RWPE2 (cell line): ENCODE measurements at regions not wholly inside any gene's neighbourhood (a gene's known extent, or its start where the extent isn't known, plus 50 kb on each side); places are given as distances from the start of the nearest gene placed in this dataset.
"Not testable (repeated sequence)": the region's sequence is repeated elsewhere in the genome, so short reads cannot be mapped to it uniquely, and the experiment has no call there.

ENCODE experiments used
- ATAC-seq: fragments of 200-7000 bp; cut with Tn5 transposase; 3 replicates; pipeline ENCODE4 v1.9.1; 2021; ENCODE audit warnings: low read depth
- DNase-seq: peaks from one replicate; pipeline ENCODE4 v3.0.0-alpha.2; 2020; ENCODE audit warnings: low spot score
- H3K27ac ChIP-seq: fragments of 450-650 bp; 2 replicates; pipeline ENCODE4 v1.5.1; 2017; ENCODE audit warnings: mild to moderate bottlenecking; ENCODE audit not compliant: poor library complexity, severe bottlenecking
- H3K27me3 ChIP-seq: fragments of 250-450 bp; sonication (Bioruptor Pico); 2 replicates; pipeline ENCODE4 v1.5.1; 2021; ENCODE audit warnings: mild to moderate bottlenecking, moderate library complexity; ENCODE audit not compliant: insufficient read depth, poor library complexity, severe bottlenecking
- H3K36me3 ChIP-seq: fragments of 250-450 bp; sonication (Bioruptor Pico); 2 replicates; pipeline ENCODE4 v1.5.1; 2020; ENCODE audit warnings: low read depth, mild to moderate bottlenecking, moderate library complexity
- H3K4me1 ChIP-seq: fragments of 250-450 bp; sonication (Bioruptor Pico); 2 replicates; pipeline ENCODE4 v1.5.1; 2021; ENCODE audit warnings: mild to moderate bottlenecking, moderate library complexity; ENCODE audit not compliant: insufficient read depth, poor library complexity, severe bottlenecking
- H3K4me3 ChIP-seq: fragments of 250-450 bp; sonication (Bioruptor Pico); 2 replicates; pipeline ENCODE4 v1.5.1; 2021; ENCODE audit warnings: mild to moderate bottlenecking, moderate library complexity; ENCODE audit not compliant: severe bottlenecking
- H3K9me3 ChIP-seq: fragments of 250-450 bp; sonication (Bioruptor Pico); 2 replicates; pipeline ENCODE4 v1.5.1; 2021; ENCODE audit warnings: mild to moderate bottlenecking, moderate library complexity; ENCODE audit not compliant: severe bottlenecking
- TF ChIP-seq, protein P1 (sequence below): fragments of 450-650 bp; IDR thresholded peaks from one replicate; pipeline ENCODE4 v1.5.1; 2017; ENCODE audit warnings: mild to moderate bottlenecking, moderate library complexity; ENCODE audit not compliant: poor library complexity, severe bottlenecking

DNA sequence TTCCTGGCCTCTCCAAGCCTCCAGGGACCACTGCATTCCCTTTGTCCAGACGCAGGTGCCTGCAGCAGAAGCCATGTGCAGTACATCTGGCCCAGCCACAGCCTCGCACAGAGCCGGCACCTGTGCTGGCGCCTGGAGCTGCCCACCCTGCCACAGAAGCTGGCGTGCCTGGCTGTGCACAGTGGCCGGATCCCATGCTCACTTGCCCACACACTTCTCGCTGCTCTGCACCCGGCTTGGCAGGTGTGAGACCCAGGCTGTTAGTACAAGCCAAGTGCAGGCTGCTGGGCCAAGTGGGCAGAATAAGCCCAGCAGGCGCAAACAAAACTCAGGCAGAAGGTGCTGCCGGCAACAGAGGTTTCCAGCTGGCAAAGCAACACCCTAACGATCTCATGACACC is 124.5 kb upstream of the CCDC150 start:
- Histone ChIP-seq H3K4me1 (no peaks in the 10 kb centered on the region), H3K9me3 (no peaks in the 10 kb centered on the region), H3K27me3 (no peaks in the 10 kb centered on the region), H3K4me3 (no peak overlapping the region), H3K27ac (no peak overlapping the region), H3K36me3 (no peaks in the 10 kb centered on the region)
- peak; percentile 46 for DNase-seq
- TF ChIP-seq, protein P1, sequence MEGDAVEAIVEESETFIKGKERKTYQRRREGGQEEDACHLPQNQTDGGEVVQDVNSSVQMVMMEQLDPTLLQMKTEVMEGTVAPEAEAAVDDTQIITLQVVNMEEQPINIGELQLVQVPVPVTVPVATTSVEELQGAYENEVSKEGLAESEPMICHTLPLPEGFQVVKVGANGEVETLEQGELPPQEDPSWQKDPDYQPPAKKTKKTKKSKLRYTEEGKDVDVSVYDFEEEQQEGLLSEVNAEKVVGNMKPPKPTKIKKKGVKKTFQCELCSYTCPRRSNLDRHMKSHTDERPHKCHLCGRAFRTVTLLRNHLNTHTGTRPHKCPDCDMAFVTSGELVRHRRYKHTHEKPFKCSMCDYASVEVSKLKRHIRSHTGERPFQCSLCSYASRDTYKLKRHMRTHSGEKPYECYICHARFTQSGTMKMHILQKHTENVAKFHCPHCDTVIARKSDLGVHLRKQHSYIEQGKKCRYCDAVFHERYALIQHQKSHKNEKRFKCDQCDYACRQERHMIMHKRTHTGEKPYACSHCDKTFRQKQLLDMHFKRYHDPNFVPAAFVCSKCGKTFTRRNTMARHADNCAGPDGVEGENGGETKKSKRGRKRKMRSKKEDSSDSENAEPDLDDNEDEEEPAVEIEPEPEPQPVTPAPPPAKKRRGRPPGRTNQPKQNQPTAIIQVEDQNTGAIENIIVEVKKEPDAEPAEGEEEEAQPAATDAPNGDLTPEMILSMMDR = no peak
- ATAC-seq = peak; percentile 29; the same call in 1 of the 3 replicates

DNA sequence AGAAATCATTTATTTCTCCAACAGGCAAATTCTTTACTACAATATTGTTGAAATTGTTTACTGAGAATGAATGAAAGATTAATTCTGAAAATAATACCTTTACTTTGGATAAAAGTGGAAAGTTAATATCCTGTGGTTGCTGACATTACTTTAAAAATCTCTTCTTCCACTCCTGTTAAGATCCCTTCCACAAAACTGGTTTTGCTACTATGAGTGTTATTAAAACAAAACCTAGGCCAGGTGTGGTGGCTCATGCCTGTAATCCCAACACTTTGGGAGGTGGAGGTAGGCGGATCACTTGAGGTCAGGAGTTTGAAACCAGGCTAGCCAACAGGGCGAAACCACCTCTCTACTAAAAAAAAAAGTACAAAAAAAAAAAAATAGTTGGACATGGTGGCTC is 123.9 kb upstream of the CCDC150 start:
- Histone ChIP-seq H3K9me3 (no peaks in the 10 kb centered on the region), H3K27ac (no peak overlapping the region), H3K27me3 (no peaks in the 10 kb centered on the region), H3K36me3 (no peaks in the 10 kb centered on the region), H3K4me1 (no peaks in the 10 kb centered on the region), H3K4me3 (no peak overlapping the region)
- DNase-seq (no peak), ATAC-seq (no peak)
- TF ChIP-seq, protein P1 = no peak

DNA sequence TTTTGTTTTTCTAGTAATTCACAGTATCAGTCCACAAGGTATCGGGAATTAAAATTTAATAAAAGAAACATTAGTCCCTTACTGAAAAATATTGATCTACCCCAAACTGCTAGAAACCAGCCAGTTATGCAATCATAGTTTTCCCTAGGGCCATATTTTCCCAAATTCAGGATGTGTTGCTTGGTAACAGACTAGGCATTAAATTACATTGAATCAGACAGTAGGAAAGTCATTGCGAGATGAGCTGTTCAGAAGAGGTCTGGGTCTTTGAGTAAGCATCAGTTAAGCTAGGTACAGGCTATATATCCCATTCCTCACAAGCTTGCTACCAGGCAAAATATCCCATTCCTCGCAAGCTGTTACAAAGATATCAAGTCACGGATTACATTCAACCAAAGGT is 123.0 kb upstream of the CCDC150 start:
- no peak for DNase-seq
- Histone ChIP-seq H3K27ac (no peak overlapping the region), H3K27me3 (no peaks in the 10 kb centered on the region), H3K36me3 (no peaks in the 10 kb centered on the region), H3K4me3 (no peak overlapping the region), H3K4me1 (no peaks in the 10 kb centered on the region), H3K9me3 (no peaks in the 10 kb centered on the region)
- no peak for ATAC-seq
- TF ChIP-seq, protein P1 = no peak

DNA sequence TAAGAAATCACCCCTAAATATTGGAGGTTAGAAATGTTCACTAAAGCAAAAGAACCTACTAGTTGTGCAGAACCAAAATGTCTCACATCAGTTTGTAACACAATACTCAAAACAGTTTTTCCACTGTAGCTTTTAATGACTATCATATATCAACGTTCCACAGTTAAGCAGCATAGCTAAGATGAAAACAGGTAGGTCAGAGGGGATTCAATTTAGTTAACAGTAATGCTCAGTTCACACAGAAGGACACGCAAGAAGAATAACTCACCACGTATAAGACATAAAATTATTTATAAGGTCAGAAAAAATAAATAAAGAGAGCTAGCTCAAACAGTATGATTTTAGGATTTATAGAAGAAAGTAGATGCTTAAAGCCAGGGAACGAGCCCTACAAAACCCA is 118.9 kb upstream of the CCDC150 start:
- Histone ChIP-seq H3K27ac (no peak overlapping the region), H3K36me3 (no peaks in the 10 kb centered on the region), H3K9me3 (no peaks in the 10 kb centered on the region), H3K27me3 (no peaks in the 10 kb centered on the region), H3K4me3 (no peak overlapping the region), H3K4me1 (no peaks in the 10 kb centered on the region)
- TF ChIP-seq, protein P1 = no peak
- ATAC-seq (no peak), DNase-seq (no peak)

DNA sequence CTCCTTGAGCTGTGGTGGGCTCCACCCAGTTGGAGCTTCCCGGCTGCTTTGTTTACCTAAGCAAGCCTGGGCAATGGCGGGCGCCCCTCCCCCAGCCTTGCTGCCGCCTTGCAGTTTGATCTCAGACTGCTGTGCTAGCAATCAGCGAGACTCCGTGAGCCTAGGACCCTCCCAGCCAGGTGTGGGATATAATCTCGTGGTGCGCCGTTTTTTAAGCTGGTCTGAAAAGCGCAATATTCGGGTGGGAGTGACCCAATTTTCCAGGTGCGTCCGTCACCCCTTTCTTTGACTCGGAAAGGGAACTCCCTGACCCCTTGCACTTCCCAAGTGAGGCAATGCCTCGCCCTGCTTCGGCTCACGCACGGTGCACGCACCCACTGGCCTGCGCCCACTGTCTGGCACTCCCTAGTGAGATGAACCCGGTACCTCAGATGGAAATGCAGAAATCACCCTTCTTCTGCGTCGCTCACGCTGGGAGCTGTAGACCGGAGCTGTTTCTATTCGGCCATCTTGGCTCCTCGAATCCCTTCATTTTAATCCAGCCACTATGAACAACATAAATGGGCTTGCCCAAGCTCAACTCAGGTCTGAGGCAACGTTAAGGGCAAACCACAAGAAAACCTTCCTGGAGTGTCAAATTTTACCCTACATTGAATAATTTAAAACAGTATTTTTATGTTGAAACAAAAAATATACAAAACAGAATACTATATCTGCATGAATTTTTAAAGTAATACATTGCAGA is 112.4 kb upstream of the CCDC150 start:
- not testable (repeated sequence) for H3K36me3 ChIP-seq, H3K9me3 ChIP-seq, H3K27ac ChIP-seq, ATAC-seq, DNase-seq, H3K27me3 ChIP-seq, H3K4me1 ChIP-seq, H3K4me3 ChIP-seq
